ENCODE measurements at regions not wholly inside any gene's neighbourhood (a gene's known extent, or its start where the extent isn't known, plus 50 kb on each side); places are given as distances from the start of the nearest gene placed in this dataset.

GRCh38 chr9:1285526-1285925, 235.4 kb downstream of the DMRT2 start:
- no peaks in the 10 kb centered on the region for H3K4me1 ChIP-seq
- TF ChIP-seq CTCF (IDR thresholded peaks at IDR 0.05), result no peak
- H3K4me3 ChIP-seq, result no peak overlapping the region
- H3K9ac ChIP-seq (ENCODE audit: low read depth in 2 of 2, low read length in 2 of 2), result no peak overlapping the region
- H3K36me3 ChIP-seq, result no peaks in the 10 kb centered on the region
- no peak for DNase-seq
- intact Hi-C loops (cut with DNase I), result no loop called here
- no peak overlapping the region for H3K27ac ChIP-seq
- H3K27me3 ChIP-seq, result no peaks in the 10 kb centered on the region
- no peaks in the 10 kb centered on the region for H3K9me3 ChIP-seq

- H3K9ac ChIP-seq (ENCODE audit: low read depth in 2 of 2, low read length in 2 of 2), result no peak overlapping the region
- no peaks in the 10 kb centered on the region for H3K36me3 ChIP-seq
- no peaks in the 10 kb centered on the region for H3K4me1 ChIP-seq
- H3K27ac ChIP-seq, result no peak overlapping the region
- no peak overlapping the region for H3K4me3 ChIP-seq
- H3K27me3 ChIP-seq, result no peaks in the 10 kb centered on the region
- no peak for DNase-seq
- intact Hi-C loops (cut with DNase I), result no loop called here
- H3K9me3 ChIP-seq, result no peaks in the 10 kb centered on the region
- TF ChIP-seq CTCF (IDR thresholded peaks at IDR 0.05), result no peak
Observed at GRCh38 chr9:1292384-1292783, 242.2 kb downstream of the DMRT2 start.

GRCh38 chr9:1294641-1295258, 244.6 kb downstream of the DMRT2 start:
- H3K4me1 ChIP-seq, result no peaks in the 10 kb centered on the region
- intact Hi-C loops (cut with DNase I), result no loop called here
- H3K36me3 ChIP-seq, result no peaks in the 10 kb centered on the region
- no peak overlapping the region for H3K4me3 ChIP-seq
- DNase-seq, result no peak
- H3K27ac ChIP-seq, result no peak overlapping the region
- no peaks in the 10 kb centered on the region for H3K27me3 ChIP-seq
- no peaks in the 10 kb centered on the region for H3K9me3 ChIP-seq
- H3K9ac ChIP-seq (ENCODE audit: low read depth in 2 of 2, low read length in 2 of 2), result no peak overlapping the region
- TF ChIP-seq CTCF (IDR thresholded peaks at IDR 0.05), result no peak

GRCh38 chr9:1296331-1296730, 246.2 kb downstream of the DMRT2 start:
- Histone ChIP-seq H3K9me3 (no peaks in the 10 kb centered on the region), H3K4me1 (no peaks in the 10 kb centered on the region), H3K9ac (ENCODE audit: low read depth in 2 of 2, low read length in 2 of 2) (no peak overlapping the region), H3K27me3 (no peaks in the 10 kb centered on the region), H3K27ac (no peak overlapping the region), H3K4me3 (no peak overlapping the region), H3K36me3 (no peaks in the 10 kb centered on the region)
- intact Hi-C loops (cut with DNase I), result no loop called here
- TF ChIP-seq CTCF (IDR thresholded peaks at IDR 0.05), result no peak
- no peak for DNase-seq

- Histone ChIP-seq H3K9ac (ENCODE audit: low read depth in 2 of 2, low read length in 2 of 2) (no peak overlapping the region), H3K27me3 (no peaks in the 10 kb centered on the region), H3K36me3 (no peaks in the 10 kb centered on the region), H3K27ac (no peak overlapping the region), H3K9me3 (no peaks in the 10 kb centered on the region), H3K4me1 (no peaks in the 10 kb centered on the region), H3K4me3 (no peak overlapping the region)
- intact Hi-C loops (cut with DNase I), result no loop called here
- no peak for DNase-seq
- no peak for TF ChIP-seq CTCF (IDR thresholded peaks at IDR 0.05)
Observed at GRCh38 chr9:1298046-1298445, 247.9 kb downstream of the DMRT2 start.

All from colonic mucosa (tissue), 4 donors.